GM12878 (cell line): ENCODE measurements at regions not wholly inside any gene's neighbourhood (a gene's known extent, or its start where the extent isn't known, plus 50 kb on each side); places are given as distances from the start of the nearest gene placed in this dataset.

Experiments
- ATAC-seq: fragments of 200-7000 bp; cut with Tn5 transposase; 3 replicates; pipeline ENCODE4 v1.9.1; 2020; ENCODE audit warnings: mild to moderate bottlenecking, moderate library complexity
- BruUV-seq: library from RNA; stranded (reverse); fragments of 400-500 nt; replicated peaks from 2 replicates; lab custom pipeline; 2021; lab: Mats Ljungman, UMichigan
- CTCF ChIA-PET: fragments of 300-600 bp; sonication (Branson Sonifier 250); formaldehyde crosslinking; extraction: SDS; loops from one replicate; lab custom pipeline; 2021; ENCODE audit warnings: inconsistent platforms; lab: Yijun Ruan, JAX
- POLR2A ChIA-PET: fragments of 350-600 bp; formaldehyde crosslinking; extraction: SDS; loops from one replicate; lab custom pipeline; 2021; ENCODE audit warnings: inconsistent platforms; lab: Charles Lee
- RAD21 ChIA-PET: fragments of 300-600 bp; sonication (Branson Sonifier 250); formaldehyde crosslinking; loops from one replicate; lab custom pipeline; 2023; ENCODE audit warnings: antibody characterized with exemption; ENCODE audit not compliant: unreplicated experiment; lab: Charles Lee
- SMC1A ChIA-PET: fragments of 300-600 bp; sonication (Branson Sonifier 250); formaldehyde crosslinking; loops from one replicate; lab custom pipeline; 2023; ENCODE audit not compliant: unreplicated experiment, uncharacterized antibody; lab: Charles Lee
- DNase-seq: peaks from one replicate; pipeline ENCODE4 v3.0.0-alpha.2; 2011; ENCODE audit warnings: low read depth, low spot score
- FAIRE-seq: peaks from 3 replicates; lab custom pipeline; 2011; peaks lifted over from hg19 to GRCh38; lab: Jason Lieb, UNC
- H2AFZ ChIP-seq: 2 replicates; pipeline ENCODE4 v1.6.0; 2011; ENCODE audit warnings: low read depth, low read length, control low read depth; ENCODE audit not compliant: control insufficient read depth
- H3K27ac ChIP-seq: 2 replicates; pipeline ENCODE4 v1.5.1; 2011; ENCODE audit warnings: control low read depth; ENCODE audit not compliant: control insufficient read depth, insufficient read depth
- H3K27me3 ChIP-seq, 2 experiments: replicated peaks in 1 of 2; 2 replicates each; pipeline versions ENCODE4 v1.6.0 to v1.6.1; 2011; ENCODE audit warnings: low read length in 1 of 2; ENCODE audit not compliant: control insufficient read depth in 2 of 2, insufficient read depth in 2 of 2
- H3K36me3 ChIP-seq, 2 experiments: 2 replicates each; pipeline ENCODE4 v1.5.1; 2011; ENCODE audit warnings: low read length in 1 of 2; ENCODE audit not compliant: control insufficient read depth in 2 of 2, insufficient read depth in 2 of 2
- H3K4me1 ChIP-seq: 2 replicates; pipeline ENCODE4 v1.6.1; 2011; ENCODE audit warnings: mild to moderate bottlenecking, low read length, moderate library complexity, mixed read lengths; ENCODE audit not compliant: control insufficient read depth, insufficient read depth
- H3K4me2 ChIP-seq: 2 replicates; pipeline ENCODE4 v1.6.0; 2011; ENCODE audit warnings: control low read depth; ENCODE audit not compliant: control insufficient read depth, insufficient read depth
- H3K4me3 ChIP-seq: fragments of 200-600 bp; sonication (generic); 2 replicates; pipeline ENCODE4 v1.5.1; 2016
- H3K79me2 ChIP-seq: 2 replicates; pipeline ENCODE4 v1.6.0; 2011; ENCODE audit warnings: low read length; ENCODE audit not compliant: control insufficient read depth, insufficient read depth
- H3K9ac ChIP-seq: 2 replicates; pipeline ENCODE4 v1.8.0; 2011; ENCODE audit warnings: low read length, control low read depth, mixed read lengths; ENCODE audit not compliant: control insufficient read depth, insufficient read depth
- H3K9me3 ChIP-seq: replicated peaks from 3 replicates; pipeline ENCODE4 v1.5.1; 2011; ENCODE audit warnings: mild to moderate bottlenecking, low read length; ENCODE audit not compliant: control insufficient read depth, insufficient read depth
- H4K20me1 ChIP-seq: 2 replicates; pipeline ENCODE4 v1.6.0; 2011; ENCODE audit not compliant: control insufficient read depth, insufficient read depth
- CHD2 ChIP-seq: IDR thresholded peaks from 2 replicates; pipeline ENCODE4 v1.6.1; 2011; ENCODE audit warnings: low read depth, low read length, improper control_type of control experiment, borderline replicate concordance
- CUX1 ChIP-seq: IDR thresholded peaks from 2 replicates; pipeline ENCODE4 v1.6.1; 2012; ENCODE audit warnings: improper control_type of control experiment, low read depth, low read length; ENCODE audit not compliant: insufficient replicate concordance
- DPF2 ChIP-seq: fragments of 450-650 bp; IDR thresholded peaks from 2 replicates; pipeline ENCODE4 v1.6.1; 2017; ENCODE audit warnings: mild to moderate bottlenecking
- FOS ChIP-seq: IDR thresholded peaks from 3 replicates; pipeline ENCODE4 v1.6.1; 2011; ENCODE audit warnings: borderline replicate concordance; ENCODE audit not compliant: insufficient read length; ENCODE audit errors: extremely low read depth
- FOXK2 ChIP-seq: fragments of 450-650 bp; IDR thresholded peaks from 2 replicates; pipeline ENCODE4 v1.6.1; 2017; ENCODE audit warnings: mild to moderate bottlenecking, moderate library complexity
- HDAC2 ChIP-seq: fragments of 200-600 bp; sonication (generic); IDR thresholded peaks from 2 replicates; pipeline ENCODE4 v1.6.1; 2017
- MXI1 ChIP-seq: fragments of 150-350 bp; IDR thresholded peaks from 2 replicates; pipeline ENCODE4 v1.6.1; 2011; ENCODE audit warnings: low read depth, mild to moderate bottlenecking, inconsistent platforms, low read length, improper control_type of control experiment
- NFYA ChIP-seq: IDR thresholded peaks from 2 replicates; pipeline ENCODE4 v1.6.1; 2011; ENCODE audit warnings: low read depth, mild to moderate bottlenecking, low read length, improper control_type of control experiment, borderline replicate concordance
- NRF1 ChIP-seq: conservative IDR thresholded peaks from 2 replicates; pipeline ENCODE4 v1.6.1; 2011; ENCODE audit warnings: mild to moderate bottlenecking, low read depth, low read length, improper control_type of control experiment
- POLR2AphosphoS2 ChIP-seq: IDR thresholded peaks from 2 replicates; pipeline ENCODE4 v1.6.1; 2011; ENCODE audit warnings: low read depth, mild to moderate bottlenecking, low read length, improper control_type of control experiment, moderate library complexity
- SIX5 ChIP-seq: IDR thresholded peaks from 2 replicates; pipeline ENCODE4 v1.6.1; 2011; ENCODE audit warnings: mild to moderate bottlenecking, low read depth, low read length, moderate library complexity; ENCODE audit not compliant: severe bottlenecking
- SREBF1 ChIP-seq: IDR thresholded peaks from 2 replicates; pipeline ENCODE4 v1.6.1; 2012; ENCODE audit warnings: mild to moderate bottlenecking, low read length
- WRNIP1 ChIP-seq: IDR thresholded peaks from 2 replicates; pipeline ENCODE4 v1.6.1; 2011; ENCODE audit warnings: low read depth, low read length, improper control_type of control experiment, borderline replicate concordance
- ZNF207 ChIP-seq: fragments of 450-650 bp; IDR thresholded peaks from 2 replicates; pipeline ENCODE4 v1.6.1; 2014; ENCODE audit warnings: antibody characterized with exemption, mild to moderate bottlenecking, borderline replicate concordance
- ZNF217 ChIP-seq: fragments of 450-650 bp; IDR thresholded peaks from 2 replicates; pipeline ENCODE4 v1.6.1; 2017; ENCODE audit warnings: antibody characterized with exemption, mild to moderate bottlenecking
- ZNF274 ChIP-seq: IDR thresholded peaks from one replicate; pipeline ENCODE4 v1.8.0; 2011; ENCODE audit not compliant: insufficient read length, insufficient read depth
- WGBS: methylation state at CpG from one replicate; pipeline ENCODE4 v1.1.6; 2016; ENCODE audit warnings: low lambda C conversion rate; ENCODE audit not compliant: insufficient replicate concordance, insufficient coverage; ENCODE audit errors: missing lambda C conversion rate; 5-methylcytosine and 5-hydroxymethylcytosine counted together
- in situ Hi-C: fragments of 300-500 bp; cut with MboI; formaldehyde crosslinking; loops from 9 replicates; pipeline ENCODE4 v1.14.3; 2018; ENCODE audit warnings: mixed read lengths
- intact Hi-C: fragments of 100-400 bp; cut with micrococcal nuclease; formaldehyde crosslinking; loops from one replicate; pipeline ENCODE4 v1.14.2; 2022; ENCODE audit not compliant: unreplicated experiment
- TF ChIP-seq, protein P1 (sequence below): IDR thresholded peaks from 2 replicates; pipeline ENCODE4 v1.6.1; 2012; ENCODE audit warnings: low read depth, low read length, improper control_type of control experiment
- TF ChIP-seq, protein P2 (sequence below): fragments of 450-650 bp; formaldehyde crosslinking; IDR thresholded peaks from 2 replicates; pipeline ENCODE4 v1.4.0; 2022; ENCODE audit warnings: mild to moderate bottlenecking, moderate library complexity

GRCh38 chr5:120260651-120261050 is 203.4 kb upstream of the PRR16 start:
- Histone ChIP-seq H2AFZ (no peak overlapping the region), H3K9me3 (no peaks in the 10 kb centered on the region), H3K4me2 (no peak overlapping the region), H3K9ac (no peak overlapping the region), H3K79me2 (no peaks in the 10 kb centered on the region), H4K20me1 (no peaks in the 10 kb centered on the region), H3K27me3 (no peaks in the 10 kb centered on the region), H3K27ac (no peak overlapping the region), H3K4me1 (no peaks in the 10 kb centered on the region), H3K4me3 (no peak overlapping the region), H3K36me3 (no peaks in the 10 kb centered on the region)
- no TSS peak for BruUV-seq
- SMC1A ChIA-PET: interaction anchor here (1.5 to 1.8 kb wide), 2 partner anchors 9 to 11 kb away, joined by 5 read pairs; no protein-coding TSS in a partner anchor
- no peak for DNase-seq
- RAD21 ChIA-PET: no interaction called here
- WGBS: 89% methylated on average over 1 of the region's 1 CpG
- intact Hi-C loops: no loop called here
- no peak for ATAC-seq
- POLR2A ChIA-PET: no interaction called here
- TF ChIP-seq, protein P1, sequence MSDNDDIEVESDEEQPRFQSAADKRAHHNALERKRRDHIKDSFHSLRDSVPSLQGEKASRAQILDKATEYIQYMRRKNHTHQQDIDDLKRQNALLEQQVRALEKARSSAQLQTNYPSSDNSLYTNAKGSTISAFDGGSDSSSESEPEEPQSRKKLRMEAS: no peak
- TF ChIP-seq SIX5 (no peak), ZNF217 (no peak), ZNF207 (no peak), MXI1 (no peak), FOS (no peak), NFYA (no peak), SREBF1 (no peak), POLR2AphosphoS2 (no peak), ZNF274 (no peak), NRF1 (no peak), FOXK2 (no peak), CUX1 (no peak), DPF2 (no peak), CHD2 (no peak), WRNIP1 (no peak), HDAC2 (no peak)
- TF ChIP-seq, protein P2, sequence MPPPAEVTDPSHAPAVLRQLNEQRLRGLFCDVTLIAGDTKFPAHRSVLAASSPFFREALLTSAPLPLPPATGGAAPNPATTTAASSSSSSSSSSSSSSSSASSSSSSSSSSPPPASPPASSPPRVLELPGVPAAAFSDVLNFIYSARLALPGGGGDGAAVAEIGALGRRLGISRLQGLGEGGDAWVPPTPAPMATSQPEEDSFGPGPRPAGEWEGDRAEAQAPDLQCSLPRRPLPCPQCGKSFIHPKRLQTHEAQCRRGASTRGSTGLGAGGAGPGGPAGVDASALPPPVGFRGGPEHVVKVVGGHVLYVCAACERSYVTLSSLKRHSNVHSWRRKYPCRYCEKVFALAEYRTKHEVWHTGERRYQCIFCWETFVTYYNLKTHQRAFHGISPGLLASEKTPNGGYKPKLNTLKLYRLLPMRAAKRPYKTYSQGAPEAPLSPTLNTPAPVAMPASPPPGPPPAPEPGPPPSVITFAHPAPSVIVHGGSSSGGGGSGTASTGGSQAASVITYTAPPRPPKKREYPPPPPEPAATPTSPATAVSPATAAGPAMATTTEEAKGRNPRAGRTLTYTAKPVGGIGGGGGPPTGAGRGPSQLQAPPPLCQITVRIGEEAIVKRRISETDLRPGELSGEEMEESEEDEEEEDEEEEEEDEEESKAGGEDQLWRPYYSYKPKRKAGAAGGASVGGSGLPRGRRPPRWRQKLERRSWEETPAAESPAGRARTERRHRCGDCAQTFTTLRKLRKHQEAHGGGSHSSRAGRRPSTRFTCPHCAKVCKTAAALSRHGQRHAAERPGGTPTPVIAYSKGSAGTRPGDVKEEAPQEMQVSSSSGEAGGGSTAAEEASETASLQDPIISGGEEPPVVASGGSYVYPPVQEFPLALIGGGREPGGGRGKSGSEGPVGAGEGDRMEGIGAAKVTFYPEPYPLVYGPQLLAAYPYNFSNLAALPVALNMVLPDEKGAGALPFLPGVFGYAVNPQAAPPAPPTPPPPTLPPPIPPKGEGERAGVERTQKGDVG (CRISPR knock-in tag): no peak
- FAIRE-seq: no peak
- in situ Hi-C loops: no loop called here
- CTCF ChIA-PET: no interaction called here
